Suppressor macrophage treated with lipopolysaccharide for 1 hour (primary cell): ENCODE measurements at regions not wholly inside any gene's neighbourhood (a gene's known extent, or its start where the extent isn't known, plus 50 kb on each side); places are given as distances from the start of the nearest gene placed in this dataset.

Experiments
- DNase-seq, 3 donors: peaks; one replicate each; pipeline ENCODE4 v3.0.0-alpha.2; 2020 to 2022

DNA sequence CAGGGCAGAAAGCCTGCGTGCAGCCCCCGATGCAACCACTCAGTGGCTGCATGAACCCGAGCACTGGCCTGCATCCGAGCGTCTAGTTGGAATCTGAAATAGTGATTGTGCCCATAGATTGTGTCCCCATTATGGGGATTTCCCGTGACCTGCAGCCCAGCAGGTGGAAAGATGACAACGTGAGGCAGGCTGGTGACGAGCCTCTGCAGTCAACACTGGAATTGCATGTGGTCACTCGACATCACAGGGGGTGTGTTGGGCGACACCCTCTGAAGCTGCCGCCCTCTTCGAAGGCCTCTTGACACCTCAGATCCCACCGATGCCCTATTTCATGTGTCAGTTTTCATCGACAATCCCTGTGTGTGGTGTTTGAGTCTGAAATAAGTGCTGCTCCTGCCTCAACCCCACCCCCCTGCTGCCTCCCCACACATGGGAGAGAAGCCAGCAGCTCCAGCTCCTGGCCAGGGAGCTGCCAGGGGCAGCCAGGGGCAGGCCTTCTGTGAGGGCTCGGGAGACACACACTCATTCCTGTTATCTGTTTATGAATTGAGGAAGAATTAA lies 172.0 kb upstream of the B3GAT1 start:
- DNase-seq = no peak

- peak; percentile 53 to 70 (median 68) for DNase-seq
Measured at GRCh38 chr11:134583397-134583990, 171.5 kb upstream of the B3GAT1 start.

GRCh38 chr11:134582770-134583095 lies 170.7 kb upstream of the B3GAT1 start:
- DNase-seq = no peak

- peak in 1 of 3 donors; percentile 20 for DNase-seq
Measured at GRCh38 chr11:134581966-134582769, 170.1 kb upstream of the B3GAT1 start.

DNA sequence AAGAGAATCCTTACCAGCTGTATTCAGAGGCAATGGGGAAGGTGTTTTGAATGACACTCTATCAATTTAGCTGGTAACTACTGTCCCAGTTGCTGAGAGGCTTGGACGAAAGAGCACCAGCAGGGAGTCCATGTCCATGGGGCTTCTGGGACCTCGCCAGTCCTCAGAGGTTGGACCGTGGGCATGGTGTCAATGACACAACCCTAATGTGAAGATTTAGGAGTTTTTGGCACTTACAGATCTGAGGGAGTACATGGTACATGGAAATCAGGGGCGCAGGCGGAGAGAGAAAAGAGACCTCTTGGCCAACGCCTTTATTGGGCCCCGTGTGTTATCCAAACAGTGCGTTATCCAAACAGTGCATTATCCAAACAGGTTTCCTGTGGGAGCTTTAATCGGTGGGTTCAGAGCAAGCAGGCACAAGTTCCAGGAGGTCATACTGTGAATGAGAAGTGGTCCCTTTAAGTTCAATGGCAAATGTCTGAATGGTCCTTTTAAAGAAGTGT lies 169.1 kb upstream of the B3GAT1 start:
- no peak for DNase-seq

DNA sequence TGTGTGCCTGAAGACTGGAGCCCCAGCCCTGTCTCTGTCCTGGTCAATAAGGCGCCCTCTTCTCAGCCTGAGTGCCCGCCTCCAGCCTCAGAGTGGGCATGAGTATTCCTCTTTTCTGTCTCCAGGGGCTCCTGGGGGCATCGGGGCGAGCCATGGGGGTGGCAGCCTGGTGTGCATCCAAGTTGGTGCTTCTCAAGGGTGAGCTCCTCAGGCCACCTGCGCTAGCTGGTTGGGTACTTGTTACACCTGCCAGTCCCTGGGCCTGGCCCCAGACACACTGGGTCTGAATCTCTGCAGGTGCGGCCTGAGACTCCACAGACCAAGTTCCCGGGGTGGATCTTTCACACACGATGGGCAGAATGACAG lies 168.6 kb upstream of the B3GAT1 start:
- no peak for DNase-seq

- no peak for DNase-seq
Measured at GRCh38 chr11:134579724-134580609, 167.9 kb upstream of the B3GAT1 start.

- no peak for DNase-seq
Measured at GRCh38 chr11:134578807-134579723, 167.0 kb upstream of the B3GAT1 start.

DNA sequence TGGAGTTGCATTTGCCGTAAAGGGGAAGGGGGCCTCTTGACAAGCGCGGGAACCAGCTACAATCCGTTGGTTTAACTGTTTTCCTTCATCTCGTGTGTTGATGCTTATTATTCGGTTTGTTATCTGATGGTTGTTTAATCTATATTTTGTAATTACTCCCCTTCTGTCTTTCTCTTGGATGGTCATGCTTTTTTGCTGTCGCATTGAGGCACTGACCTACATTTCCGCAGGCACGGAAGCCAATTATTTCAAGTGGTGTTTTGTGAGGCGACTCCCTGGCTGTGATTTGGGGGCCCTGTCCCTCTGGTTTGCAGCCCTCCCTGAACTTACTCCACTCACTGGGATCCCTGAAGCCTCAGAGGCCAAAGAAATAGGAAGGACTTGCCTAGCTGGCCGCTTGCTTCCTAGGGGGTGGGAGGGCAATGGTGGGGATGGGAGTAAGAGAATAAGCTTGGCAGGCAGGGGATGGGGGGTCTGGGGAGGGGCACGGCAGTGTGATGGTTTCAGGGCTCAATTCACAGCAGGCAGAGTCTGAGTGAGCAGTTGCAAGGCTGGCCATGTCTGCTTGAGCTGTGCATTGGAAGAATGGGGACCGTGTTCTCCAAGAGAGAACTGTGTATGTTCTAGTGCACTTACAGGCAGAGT lies 165.8 kb upstream of the B3GAT1 start:
- DNase-seq = no peak

GRCh38 chr11:134576721-134577171 lies 164.7 kb upstream of the B3GAT1 start:
- no peak for DNase-seq

- DNase-seq = no peak
Measured at GRCh38 chr11:134576286-134576685, 164.2 kb upstream of the B3GAT1 start.

GRCh38 chr11:134575504-134576230 lies 163.6 kb upstream of the B3GAT1 start:
- no peak for DNase-seq

GRCh38 chr11:134574947-134575346 lies 162.9 kb upstream of the B3GAT1 start:
- DNase-seq = no peak

- no peak for DNase-seq
Measured at GRCh38 chr11:134574425-134574824, 162.4 kb upstream of the B3GAT1 start.

DNA sequence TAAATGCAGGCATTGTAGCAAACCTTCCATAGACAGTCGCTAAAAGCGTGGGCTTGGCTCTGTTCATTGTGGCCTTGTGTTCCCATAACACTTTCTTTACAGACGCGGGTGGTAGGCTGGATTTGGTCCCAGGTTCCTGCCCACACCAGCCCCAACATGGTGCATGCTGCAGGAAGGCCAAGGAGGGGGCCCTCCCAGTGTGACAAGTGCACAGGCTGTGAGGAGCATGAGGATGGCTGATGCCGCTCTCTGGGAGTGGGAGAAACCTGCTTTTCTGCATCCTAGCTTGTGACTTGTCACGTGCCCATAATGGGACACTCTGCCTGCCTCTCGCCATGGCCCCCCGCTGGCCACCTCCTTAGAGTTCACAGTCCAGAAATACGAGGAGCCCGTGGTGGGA lies 161.8 kb upstream of the B3GAT1 start:
- DNase-seq = no peak

DNA sequence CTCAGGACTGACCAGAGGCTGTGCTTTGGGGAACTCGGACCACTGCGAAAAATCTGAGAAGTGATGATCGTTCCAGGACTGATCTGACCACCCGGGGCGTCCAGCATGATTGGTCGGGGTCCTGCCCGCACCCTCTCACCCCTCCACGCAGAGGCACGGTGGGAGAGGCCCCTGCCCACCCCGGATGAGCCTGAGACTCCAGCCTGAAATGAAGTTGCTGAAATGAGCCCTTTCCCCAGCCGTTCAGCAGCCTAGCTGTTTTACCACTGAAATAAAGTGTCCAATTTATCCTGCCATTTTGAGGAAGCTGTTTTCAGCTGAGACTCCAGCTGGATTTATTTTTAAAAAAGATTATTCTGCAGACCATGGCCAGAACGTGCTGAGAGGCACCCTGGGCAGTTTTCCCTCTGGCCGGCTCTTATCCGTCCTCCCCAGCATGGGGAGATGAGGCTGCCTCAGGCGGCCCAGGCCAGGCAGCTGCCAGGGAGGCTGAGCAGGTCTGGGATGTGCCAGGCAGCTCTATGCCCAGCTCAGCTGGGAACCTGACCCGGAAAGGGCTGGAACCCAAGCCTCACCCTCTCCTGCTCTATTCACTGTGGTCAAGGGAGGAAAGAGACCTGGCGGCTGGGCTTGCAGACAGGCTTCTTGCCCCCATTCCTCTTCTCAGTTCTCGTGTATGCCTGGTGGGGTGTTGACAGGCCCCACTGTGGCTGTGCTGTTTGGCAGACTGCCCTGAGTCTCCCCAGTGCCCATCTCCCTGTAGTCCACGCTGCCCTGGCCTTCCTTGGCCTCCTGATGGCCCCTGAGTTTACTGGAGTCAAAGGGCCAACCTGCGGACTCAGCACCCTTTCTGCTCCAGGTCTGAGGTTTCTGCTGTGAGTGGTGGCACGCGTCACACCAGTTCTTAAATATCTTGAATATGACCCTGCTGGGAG lies 161.0 kb upstream of the B3GAT1 start:
- DNase-seq = no peak

- DNase-seq = no peak
Measured at GRCh38 chr11:134571301-134571700, 159.3 kb upstream of the B3GAT1 start.

DNA sequence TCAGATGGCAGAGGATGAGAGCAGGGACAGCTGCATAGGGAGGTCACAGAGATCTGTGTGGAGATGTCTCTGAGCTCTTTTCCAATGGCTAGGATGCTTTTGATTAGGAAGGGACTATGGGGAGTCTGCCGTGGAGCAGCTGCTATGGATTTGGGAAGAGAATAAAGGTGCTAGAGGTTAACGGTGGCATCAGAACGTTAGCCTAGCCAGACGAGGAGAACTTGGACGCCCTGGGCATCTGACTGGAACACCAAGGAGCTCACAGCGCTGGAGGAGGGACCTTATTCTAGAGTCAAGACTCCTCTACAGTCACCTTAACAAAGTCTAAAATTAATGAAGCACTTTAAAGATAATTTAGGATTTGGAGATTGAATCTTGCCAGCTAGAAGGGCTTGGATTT lies 157.2 kb upstream of the B3GAT1 start:
- no peak for DNase-seq

- no peak for DNase-seq
Measured at GRCh38 chr11:134566311-134566710, 154.3 kb upstream of the B3GAT1 start.
